Activated CD8-positive, alpha-beta memory T cell treated with anti-CD3 and anti-CD28 coated beads, Interleukin-2, amount 50 U/mL, for 24 hours (primary cell): ENCODE measurements at regions not wholly inside any gene's neighbourhood (a gene's known extent, or its start where the extent isn't known, plus 50 kb on each side); places are given as distances from the start of the nearest gene placed in this dataset.

ENCODE experiments used
- DNase-seq: peaks from one replicate; pipeline ENCODE4 v3.0.0-alpha.2; 2020; ENCODE audit errors: extremely low read depth

DNA sequence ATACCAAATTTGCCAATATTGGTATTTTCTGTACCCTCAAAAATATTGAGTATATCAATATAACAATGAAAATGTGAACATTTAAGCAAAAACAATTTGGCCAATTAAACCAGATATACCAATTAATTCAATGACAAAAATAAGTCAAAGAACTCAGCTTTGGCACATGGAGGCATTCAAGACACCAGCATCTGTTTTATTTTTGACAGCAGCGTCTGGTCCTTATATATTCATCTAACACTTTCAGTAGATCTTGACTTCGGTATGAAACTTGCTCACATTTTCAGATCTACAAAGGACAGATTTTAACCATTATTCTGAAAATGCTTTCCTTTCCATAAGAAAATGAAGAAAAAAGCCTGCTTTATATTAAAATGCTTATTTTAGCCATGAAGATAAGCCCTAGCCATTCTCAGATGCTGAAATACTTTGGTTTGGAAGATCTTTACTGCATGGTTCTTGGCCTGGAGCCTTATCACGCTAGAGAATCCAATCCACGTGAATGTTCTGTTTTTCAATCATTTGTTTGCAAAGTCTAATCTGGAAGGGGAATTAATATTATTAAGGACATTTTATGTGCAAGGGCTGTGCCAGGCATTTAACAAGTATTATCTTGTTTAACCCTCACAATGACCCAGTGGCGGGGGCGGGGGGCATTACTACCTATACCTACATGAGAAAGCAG, 132.2 kb downstream of the DLEU7 start:
- no peak for DNase-seq

DNA sequence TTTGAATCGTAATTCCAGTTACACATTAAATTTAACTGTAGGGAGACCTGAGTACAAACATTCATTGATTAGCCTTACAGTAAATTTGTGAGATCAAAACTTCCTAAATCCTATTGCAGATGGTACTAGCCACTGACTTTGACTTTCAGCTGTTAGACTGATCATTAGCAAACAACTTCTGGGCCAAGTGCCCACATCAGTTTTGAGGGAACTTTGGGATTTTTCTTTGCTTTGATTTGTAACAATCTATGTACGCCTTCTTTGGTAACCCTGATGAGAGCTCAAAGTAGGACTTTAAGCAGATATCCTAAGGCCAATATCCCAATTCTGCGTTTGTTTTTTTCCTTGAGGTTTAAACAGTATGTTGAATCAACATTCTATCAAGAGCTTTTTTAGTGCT, 131.5 kb downstream of the DLEU7 start:
- DNase-seq: no peak

DNA sequence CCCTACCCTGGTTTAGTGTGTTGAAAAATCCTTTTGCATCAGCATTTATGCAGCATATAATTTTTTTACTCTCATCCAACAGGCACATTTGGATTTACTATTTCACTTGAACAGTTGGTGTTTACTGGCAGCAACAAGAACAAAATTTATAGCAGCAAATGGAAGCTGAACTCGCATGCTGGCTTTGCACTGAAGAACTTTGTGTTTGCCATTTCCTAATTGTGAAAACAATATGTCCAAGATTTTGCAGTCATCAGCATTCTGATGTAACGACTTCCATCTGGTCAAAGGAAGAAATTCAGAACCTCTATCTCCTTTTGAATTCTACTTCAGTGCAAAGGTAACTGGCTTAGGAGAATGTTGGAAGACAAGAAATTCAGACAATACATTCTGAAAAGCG, 131.0 kb downstream of the DLEU7 start:
- no peak for DNase-seq

DNA sequence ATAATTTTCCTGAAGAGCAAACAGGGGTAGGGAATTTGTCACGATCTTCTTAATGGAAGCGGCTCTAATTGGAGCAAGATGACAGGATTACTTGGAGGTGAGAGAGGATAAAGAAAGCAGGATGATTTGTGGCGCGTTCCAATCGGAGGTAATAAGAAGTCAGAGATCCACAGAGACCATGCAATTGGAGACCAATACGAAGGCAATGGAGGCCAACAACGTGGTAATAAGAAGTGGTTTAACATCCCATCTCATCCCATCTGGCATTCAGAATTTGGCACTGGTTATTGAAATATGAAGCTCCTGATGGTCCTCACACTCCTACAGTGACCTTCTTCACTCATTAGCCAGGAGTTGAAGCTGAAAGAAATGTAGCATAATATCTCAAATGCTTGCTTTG, 130.6 kb downstream of the DLEU7 start:
- no peak for DNase-seq

DNA sequence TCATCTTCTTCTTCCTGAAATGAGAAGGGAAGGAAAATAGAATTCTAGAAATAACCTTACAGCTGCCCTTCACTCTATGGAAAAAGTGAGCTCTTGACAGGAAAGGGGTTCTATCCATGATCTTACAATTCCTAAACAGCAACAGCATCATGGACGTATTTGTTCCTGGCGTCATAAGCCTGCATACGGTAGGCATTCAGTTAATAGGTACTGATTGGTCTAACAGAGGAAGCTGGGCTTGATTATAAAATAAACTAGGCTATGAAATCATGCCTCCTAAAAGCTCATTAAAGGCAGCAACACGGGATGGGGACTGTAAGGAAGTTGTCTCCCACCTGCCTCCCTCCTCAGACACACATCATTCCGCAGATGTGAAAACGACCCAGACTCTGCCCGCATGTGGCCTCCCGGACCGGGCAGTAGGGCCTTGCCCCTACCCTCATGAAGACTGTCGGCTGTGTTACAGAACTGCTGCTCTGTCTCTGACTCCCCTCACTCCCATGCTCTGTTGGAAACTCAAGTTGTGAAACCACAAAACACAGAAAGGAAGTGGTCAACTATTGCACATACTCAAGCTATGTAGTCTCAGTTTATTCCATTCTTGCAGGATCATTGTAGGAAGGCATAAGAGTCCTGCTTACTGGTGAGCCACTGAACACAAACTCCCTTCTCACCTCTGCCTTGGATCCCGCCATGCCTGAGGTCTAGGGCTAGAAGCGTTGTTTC, 129.8 kb downstream of the DLEU7 start:
- DNase-seq: no peak

DNA sequence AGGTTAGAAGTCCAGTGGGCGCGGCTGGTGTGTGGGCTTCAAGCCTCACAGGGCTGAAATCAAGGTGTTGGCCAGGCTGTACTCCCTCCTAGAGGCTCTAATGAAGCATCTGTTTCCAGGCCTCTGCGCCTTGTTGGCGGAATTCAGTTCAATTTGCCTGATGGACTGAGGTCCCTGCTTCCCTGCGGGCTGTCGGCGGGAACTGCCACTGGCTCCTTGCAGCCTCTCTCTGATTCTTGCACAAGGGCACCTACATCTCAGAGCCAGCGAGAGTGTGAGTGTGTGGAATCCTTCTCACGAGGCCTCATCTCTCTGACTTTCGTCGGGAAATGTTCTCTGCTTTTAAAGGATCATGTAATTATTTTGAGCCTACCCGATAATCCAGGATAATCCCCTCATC, 128.6 kb downstream of the DLEU7 start:
- no peak for DNase-seq

DNA sequence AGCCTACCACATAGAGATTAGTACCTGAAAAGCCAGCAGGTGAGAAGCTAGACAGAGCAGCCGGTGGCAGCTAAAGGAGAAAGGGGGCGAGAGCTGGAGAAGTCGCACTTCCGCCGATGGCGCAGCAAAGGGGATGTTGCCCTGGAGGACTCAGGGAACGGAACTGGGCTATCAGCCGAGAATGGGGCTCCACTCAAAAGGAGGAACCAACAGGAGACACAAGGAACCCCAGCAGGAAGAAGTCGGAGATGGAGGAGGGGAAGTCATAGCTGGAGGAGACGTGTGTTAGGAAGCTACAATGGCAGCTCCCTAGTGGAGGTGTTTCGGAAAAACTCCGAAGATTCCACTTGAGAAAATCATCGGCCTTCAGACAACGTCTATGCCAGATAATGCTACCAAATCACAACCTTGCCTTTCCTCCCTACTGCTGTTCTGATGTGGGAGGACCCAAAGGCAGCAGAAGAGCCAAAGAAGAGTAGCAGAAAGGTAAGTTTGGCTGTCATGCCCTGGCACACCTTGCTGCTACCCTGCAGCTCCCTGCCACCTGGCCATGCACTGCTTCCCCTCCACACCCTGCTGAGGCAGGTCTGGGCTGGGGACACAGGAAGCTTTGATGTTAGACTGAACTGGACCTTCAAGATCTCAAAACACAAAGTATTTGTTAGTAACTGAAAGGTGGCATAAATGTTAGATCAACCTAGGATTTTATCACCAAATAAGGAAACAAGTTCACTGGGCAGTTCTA, 127.9 kb downstream of the DLEU7 start:
- no peak for DNase-seq

DNA sequence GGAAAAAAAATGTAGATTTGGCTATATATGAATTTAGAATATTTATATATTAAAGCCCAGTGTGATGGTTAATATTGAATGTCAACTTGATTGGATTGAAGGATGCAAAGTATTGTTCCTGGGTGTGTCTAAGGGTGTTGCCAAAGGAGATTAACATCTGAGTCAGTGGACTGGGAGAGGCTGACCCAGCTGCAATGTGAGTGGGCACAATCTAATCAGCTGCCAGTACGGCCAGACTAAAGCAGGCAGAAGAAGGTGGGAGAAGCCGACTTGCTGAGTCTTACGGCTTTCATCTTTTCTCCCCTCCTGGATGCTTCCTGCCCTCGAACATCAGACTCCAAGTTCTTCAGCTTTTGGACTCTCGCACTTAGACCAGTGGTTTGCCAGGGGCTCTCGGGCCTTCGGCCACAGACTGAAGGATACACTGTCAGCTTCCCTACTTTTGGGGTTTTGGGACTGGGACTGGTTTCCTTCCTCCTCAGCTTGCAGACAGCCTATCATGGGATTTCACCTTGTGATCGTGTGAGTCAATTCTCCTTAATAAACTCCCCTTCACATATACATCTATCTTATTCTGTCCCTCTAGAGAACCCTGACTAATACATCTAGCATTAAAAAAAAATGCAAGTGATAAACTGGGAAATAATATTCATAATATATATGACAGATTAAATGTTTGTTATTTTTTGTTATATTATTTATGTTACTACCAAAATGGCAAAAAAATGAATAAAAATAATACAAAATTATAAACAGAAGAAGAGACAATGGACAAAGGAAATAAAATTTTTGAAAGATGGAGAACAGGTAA, 122.4 kb downstream of the DLEU7 start:
- DNase-seq: no peak

DNA sequence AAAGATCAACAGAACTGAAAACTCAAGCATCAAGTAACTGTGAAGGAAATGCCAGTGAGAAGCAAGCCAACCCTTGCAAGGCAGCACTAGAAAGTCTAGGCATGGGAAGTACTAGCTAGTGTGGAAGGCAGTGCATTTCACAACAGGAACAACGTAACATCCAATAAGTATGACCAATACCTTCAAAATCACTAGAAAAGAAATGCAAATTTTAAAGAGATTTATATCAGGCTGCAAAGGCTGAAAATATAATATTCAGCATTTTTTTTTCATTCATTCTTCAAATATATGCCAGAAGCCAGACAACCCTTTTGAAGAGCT, 121.9 kb downstream of the DLEU7 start:
- no peak for DNase-seq

DNA sequence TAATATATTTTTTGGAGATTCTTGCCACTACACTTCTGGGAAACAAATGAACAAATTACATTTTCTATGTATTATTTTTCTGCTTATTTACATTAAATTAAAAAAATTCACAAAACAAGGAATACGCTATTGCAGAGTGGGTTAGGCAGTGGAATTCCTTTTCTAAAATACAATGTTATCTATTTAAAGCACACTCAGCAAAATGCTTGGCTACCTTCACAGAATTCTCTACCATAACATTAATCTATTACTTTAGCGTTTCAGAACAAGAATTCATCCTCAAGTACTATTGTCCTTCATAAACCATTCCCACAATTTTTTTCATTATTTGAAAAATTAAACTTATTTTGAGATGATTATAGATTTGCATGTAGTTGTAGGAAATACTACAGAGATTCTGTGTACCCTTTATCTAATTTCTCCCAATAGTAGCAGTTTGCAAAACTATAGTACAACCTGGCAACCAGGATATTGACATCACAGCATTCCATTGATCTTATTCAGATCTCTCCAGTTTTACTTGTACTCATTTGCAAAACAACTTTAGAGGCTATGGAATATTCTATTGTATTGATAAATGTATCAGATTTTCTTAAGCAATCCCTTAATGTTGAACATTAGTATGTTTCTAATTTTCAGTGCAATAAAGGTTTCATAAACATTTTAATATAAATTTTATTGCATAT, 120.9 kb downstream of the DLEU7 start:
- DNase-seq: no peak

DNA sequence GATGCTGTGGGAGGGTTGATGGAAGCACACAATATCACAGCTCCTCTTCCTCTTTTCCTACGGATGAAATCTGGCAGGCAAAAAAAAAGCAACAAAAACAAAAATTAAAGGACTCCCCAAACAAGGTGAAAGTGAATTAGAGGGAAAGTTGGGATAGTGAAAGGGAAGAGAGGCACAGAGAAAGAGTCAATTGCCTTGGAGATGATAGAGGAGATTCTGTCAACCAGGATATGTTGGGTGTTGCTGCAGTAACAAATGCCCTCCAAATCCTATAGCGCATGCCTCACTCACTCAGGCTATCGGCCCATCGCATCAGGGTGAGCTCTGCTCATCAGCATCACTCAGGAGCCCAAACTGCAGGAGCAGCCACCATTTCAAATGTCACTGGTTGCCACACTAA, 119.1 kb downstream of the DLEU7 start:
- DNase-seq: no peak

DNA sequence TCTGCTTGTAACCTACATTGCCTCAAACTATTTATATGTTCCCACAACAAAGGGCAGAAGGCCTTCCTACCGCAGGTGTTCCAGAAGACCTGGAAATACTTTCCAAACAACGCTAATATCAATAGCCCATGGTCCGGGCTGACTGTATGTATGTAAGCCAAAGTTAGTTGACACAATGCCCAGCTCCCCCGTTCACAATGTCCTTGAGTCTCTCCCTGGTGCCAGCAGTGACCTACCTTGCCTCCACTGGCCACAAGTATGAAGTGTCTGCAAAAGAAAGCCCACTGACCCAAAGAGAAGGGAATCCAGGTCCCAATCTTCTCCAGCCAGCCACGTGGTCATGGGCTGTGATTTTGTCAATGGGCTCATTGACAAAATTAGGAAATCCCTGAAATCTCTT, 118.6 kb downstream of the DLEU7 start:
- no peak for DNase-seq

DNA sequence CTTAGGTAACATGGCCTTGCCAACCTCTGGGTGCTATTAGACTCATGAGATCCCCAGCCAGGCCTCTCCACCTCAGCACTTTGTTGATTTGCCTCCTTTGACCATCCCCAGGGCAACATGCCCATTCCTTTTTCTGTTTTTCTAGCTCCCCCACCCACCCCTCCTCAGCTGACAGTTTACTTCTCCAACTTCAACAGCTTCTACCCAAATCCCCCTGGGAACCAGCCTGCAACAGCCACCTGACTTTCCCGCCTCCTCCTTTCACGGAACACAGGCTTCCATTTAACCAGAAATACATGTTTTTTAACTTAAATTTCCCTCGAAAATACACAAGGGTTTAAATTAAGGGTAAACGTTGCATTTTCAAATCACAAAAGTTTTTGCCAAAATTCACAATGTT, 117.3 kb downstream of the DLEU7 start:
- DNase-seq: no peak

DNA sequence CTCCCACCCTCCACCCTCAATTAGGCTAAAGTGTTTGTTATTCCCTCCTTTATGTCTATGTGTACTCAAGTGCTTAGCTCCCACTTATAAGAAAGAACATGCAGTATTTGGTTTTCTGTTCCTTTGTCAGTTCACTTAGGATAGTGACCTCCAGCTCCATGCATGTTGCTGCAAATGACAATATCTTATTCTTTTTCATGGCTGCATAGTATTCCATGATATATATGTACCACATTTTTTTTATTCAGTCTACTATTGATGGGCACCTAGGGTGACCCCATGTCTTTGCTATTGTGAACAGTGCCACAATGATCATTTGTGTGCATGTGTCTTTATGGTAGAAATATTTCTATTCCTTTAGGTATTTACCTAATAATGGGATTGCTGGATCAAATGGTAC, 114.3 kb downstream of the DLEU7 start:
- no peak for DNase-seq

DNA sequence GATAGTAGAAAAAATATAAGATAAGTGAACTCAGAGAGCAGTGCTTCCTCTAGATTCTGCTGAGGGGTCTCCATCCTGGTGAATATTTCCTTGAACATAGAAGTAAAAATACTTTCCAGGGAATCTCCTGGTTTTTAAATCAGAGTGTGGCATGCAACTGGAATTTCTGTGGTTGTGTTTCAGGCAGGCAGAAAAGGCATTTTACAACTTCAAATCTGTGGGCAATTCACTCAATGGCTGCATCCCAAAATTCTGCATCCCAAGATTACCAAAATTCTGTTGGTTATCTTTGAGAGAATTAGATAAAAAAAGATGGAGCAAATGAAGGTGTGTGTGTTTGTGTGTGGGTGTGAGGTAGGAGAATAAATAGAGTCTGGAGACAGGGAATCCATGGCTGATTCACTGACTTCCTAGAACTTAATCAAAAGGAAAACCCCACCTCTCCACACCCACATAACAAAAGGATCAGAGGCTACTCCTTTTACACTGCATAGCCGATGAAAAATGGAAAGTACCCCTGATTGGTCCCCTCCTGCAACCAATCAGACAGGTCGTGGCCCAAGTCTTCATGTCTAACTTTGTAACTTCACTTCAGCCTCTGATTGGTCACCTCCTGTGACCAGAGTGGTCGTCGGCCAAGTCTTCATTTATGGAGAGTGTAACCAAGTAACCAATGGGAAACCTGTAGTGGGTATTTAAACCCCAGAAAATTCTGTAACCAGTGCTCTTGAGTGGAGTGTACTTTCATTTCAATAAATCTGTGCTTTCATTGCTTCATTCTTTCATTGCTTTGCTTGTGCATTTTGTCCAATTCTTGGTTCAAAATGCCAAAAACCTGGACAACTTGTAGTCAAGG, 112.8 kb downstream of the DLEU7 start:
- no peak for DNase-seq

DNA sequence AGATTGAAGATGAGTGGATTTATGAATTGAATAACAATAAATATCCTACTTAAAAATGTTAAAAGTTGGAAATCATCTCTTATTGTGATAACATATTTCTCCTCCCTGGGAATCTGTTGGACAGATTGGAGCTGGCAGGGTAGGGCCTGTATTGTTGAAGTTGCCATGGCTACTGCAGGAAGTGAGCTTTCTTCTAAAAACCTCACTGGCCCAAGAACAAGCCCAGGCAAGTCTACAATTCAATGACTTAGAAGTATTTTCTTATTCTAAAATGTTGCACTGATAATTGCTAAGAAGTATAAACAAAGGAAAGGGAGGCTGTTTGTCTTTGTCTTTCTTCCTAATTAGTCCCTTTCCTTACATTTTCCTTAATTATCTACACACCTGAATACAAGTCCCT, 112.1 kb downstream of the DLEU7 start:
- DNase-seq: no peak

DNA sequence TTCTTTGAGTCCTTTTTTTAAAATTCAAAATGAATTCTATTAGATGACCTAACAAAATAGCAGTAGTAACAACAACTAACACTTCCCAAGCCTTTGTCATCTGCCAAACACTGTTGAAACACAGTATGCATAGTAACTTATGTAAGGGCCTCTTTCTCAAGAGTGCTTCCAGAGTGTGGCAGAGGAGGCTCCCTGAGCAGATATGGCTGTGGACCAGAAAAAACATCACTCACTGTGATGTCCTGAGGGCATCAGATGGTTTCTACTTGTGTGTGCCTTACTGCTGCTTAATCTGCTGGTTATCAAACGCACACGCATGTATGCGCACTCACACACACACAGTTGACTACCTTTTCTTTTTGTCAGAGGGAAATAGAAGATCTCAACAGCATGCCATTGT, 110.8 kb downstream of the DLEU7 start:
- DNase-seq: no peak

DNA sequence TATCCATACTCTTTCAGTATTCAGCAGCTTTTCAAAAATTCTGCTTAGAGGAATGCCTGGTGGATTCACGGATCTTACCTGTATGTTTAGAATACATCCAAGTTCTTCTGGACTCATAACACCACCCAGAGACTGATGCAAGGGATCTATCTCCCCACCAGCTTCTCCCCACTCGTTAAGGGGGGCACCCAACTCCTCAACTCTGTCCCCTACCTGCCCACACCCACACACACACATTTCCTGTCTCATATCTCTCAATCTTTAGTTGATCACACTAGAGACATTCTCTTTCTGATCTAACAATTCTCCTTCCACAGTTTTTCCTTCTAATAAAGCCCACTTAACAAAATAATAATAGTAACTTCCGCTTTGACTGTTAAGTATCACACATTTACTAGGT, 110.1 kb downstream of the DLEU7 start:
- DNase-seq: no peak

DNA sequence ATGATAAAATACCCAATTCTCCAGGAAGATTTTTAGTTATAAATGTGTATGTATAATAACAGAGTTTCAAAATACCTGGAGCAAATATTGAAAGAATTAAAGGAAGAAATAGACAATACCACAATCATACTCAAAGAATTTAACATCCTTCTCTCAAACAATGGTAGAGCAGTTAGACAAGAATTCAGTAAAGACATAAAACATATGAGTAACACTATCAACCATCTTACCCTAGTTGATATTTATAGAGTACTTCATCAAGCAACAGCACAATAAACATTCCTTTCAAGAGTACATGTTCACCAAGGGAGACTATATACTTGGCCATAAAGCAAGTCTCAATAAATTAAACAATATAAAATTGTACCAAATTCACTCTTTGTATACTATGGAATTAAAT, 108.4 kb downstream of the DLEU7 start:
- DNase-seq: no peak

DNA sequence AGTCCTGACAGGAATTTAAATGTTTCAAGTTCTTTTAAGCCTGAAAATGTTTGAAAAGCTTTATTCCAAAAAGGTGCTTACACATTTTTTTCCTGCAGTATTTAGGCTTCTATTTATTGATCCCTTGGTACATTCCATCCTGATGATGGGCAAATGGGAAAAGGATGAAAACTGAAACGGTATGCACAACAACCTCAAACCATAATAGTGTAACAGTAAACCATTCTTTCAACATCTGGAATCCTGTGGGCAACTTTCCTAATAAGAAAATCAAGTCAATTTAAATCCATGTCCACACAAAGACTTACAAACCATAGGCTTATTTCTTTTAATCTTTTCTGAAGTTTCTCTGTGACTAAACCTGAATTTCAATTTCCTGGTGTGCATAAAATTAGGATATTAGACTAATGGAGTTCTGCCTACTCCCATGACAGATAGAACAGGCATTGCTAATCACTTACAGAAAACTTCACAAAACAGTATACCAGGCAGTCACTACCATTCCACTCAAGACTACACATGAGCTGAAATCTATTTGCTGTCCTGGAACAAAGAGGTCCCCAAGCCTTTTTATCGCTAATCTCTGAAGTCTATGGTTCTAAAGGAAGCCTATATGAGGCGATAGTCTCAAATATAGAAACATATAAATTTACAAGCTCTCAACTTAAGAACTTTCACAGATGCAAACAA, 103.3 kb downstream of the DLEU7 start:
- DNase-seq: no peak
